ENCODE measurements at regions not wholly inside any gene's neighbourhood (a gene's known extent, or its start where the extent isn't known, plus 50 kb on each side); places are given as distances from the start of the nearest gene placed in this dataset.

GRCh38 chrX:9318213-9318612, 146.6 kb upstream of the TBL1X start:
- DNase-seq = peak; percentile 20

- no peak for DNase-seq
Observed at GRCh38 chrX:9318766-9319165, 146.1 kb upstream of the TBL1X start.

DNA sequence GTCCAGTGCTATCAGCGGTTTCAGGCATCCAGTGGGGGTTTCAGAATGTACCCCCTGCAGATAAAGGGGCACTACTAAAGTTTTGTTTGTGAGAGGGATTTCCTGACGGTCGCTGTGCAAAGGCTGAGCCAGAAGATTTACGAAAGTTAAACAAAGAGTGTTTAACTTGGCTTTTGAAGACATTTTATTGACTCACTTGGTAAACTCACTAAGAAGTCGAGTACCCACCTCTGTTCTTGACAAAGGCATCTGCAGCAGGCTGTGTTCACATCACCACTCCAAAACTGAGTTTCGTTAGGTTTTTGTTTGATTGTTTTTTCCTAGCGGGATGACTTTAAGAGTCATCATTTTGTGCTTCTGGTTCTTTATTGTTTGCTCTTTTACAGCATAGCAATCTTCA, 143.9 kb upstream of the TBL1X start:
- no peak for DNase-seq

DNA sequence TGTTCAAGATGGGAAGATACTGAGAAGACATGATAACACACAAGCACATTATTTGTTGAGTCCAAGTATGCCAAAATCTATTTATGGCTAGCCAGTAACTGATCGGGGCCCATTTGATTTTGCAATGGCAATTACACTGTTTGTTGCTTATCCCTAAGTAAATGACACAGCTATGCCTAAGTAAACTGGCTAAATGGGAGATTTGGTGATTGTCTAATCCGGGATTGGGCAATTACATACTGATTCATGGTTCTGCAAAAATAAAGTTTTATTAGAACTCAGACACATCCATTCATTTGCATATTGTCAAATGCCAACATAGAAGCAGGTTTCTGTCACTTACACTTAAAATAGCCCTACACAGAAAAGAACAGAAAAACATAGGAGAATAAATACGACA, 140.2 kb upstream of the TBL1X start:
- DNase-seq = no peak

DNA sequence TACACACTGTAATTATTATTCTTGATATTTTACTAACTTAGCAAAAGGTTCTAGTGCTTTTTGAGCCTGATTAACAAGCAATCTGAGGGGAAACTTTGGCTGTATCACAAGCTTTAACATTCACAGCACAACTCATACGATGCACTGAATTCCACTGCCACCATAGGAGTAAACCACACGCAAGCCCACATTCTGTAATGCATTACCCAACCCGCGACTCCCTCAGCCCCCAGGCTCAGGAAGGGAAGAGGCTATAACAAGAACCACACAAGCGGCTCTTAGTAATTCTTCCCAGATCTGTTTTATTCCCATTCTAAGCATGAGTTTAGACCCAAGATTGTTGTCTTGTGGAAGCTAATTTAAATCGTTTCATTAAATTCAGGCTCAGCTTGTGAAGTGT, 138.5 kb upstream of the TBL1X start:
- no peak for DNase-seq

DNA sequence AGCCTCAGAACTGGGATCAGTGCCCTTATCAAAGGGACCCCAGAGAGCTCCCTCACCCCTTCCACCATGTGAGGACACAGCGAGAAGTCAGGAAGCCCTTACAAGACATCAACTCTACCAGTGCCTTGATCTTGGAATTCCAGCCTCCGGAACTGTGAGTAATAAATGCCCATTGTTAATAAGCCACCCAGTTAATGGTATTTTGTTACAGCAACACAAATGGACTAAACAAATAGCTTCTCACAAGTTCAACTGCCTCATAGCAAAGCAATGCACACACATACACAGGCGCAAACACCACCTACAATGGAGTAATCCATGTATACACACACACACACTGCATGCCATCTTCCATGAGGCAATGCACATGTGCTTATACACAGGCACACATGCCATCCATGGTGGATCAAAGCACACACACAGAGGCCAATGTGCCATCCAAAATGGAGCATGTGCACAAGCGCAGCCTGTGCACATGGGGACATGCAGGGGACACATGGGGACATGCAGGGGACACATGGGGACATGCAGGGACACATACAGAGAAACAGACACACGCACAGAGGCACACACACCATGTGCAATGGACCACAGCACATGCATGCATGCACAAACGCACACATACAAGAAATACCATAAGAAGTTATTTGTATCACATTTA, 137.6 kb upstream of the TBL1X start:
- DNase-seq = no peak

- DNase-seq = no peak
Observed at GRCh38 chrX:9327747-9328145, 137.1 kb upstream of the TBL1X start.

- DNase-seq = no peak
Observed at GRCh38 chrX:9329056-9329455, 135.8 kb upstream of the TBL1X start.

- no peak for DNase-seq
Observed at GRCh38 chrX:9330249-9330982, 134.4 kb upstream of the TBL1X start.

DNA sequence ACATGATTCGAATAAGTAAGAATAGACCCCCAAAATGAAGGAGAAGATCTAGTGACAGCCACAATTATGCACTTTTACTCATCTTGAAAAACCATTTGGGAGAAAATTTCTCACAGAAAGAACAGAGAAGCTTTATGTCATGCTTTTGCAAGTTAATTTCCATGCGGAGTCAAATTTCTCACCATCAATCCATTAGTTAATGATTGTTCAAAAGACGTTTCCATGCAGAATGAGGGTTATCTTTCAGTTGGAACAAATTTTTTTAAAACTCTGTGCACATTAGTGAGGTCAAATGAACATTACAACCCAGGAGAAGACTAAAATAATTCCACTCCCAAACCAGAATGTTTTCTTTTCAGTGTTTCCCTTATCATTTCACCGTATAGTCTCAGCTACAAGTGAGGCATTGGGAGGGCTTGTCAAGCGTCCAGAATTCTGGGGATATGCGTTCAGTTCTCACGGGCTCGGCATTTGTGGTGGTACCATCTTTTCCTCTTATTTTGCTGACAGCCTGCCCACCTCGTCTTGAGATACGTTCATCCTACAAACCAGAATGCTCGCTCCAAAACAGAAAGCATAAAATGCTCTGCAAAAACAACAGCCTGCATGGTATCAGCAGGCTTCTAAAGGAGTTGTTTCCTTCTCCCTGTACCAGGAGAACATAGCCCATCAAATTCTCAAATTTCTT, 130.8 kb upstream of the TBL1X start:
- DNase-seq = no peak

- DNase-seq = no peak
Observed at GRCh38 chrX:9335251-9335650, 129.6 kb upstream of the TBL1X start.

- DNase-seq = no peak
Observed at GRCh38 chrX:9336456-9336855, 128.4 kb upstream of the TBL1X start.

GRCh38 chrX:9337046-9337445, 127.8 kb upstream of the TBL1X start:
- DNase-seq = no peak

GRCh38 chrX:9338986-9339385, 125.9 kb upstream of the TBL1X start:
- no peak for DNase-seq

GRCh38 chrX:9339603-9340491, 125.0 kb upstream of the TBL1X start:
- DNase-seq = no peak

GRCh38 chrX:9340598-9341290, 124.1 kb upstream of the TBL1X start:
- peak; percentile 25 for DNase-seq

DNA sequence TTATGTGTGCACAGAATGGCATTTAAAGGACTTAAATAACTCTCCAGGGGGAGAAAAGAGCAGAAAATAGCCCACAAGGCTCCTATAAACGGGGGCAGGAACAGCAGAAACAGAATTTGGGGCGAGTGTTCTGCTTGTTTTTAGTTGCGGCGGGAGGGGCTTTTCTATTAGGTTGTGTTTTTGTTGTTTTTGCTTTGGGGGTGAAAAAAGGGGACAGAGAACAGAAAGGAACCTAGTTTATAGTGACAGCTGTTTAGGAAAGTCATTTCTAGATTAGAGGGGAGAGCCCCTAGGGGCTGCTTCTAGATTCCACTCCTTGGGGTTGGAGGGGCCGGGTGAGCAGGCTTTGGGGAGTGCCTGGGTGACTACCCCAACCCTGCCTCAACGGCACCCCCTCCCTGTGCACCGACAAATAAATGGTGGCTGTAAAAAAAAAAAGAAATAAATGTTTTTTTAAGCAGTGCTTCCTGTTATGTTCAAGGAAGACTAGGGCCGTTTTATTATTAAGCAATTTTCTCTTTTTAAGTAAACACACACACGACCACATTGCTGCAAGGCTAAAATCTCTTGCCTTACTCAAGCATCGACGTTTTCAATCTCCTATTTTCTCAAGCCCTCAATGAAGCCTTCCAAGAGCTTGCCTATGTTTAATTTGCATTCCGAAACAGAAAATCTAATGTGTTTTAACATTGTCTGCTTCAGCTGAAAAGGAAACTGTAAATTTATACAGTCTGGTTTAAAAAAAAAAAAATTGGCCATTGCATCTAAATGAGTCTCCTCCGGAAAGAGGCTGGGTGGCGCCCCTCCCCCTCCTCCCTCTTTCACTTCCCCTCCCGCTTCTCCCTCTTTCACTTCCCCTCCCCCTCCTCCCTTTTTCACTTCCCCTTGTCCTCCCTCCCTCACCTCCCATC, 123.3 kb upstream of the TBL1X start:
- peak; percentile 77 for DNase-seq

GRCh38 chrX:9342561-9343051, 122.3 kb upstream of the TBL1X start:
- DNase-seq = peak; percentile 61

- DNase-seq = no peak
Observed at GRCh38 chrX:9343971-9344370, 120.9 kb upstream of the TBL1X start.

- no peak for DNase-seq
Observed at GRCh38 chrX:9345957-9346356, 118.9 kb upstream of the TBL1X start.
